B cell (primary cell): ENCODE measurements at regions not wholly inside any gene's neighbourhood (a gene's known extent, or its start where the extent isn't known, plus 50 kb on each side); places are given as distances from the start of the nearest gene placed in this dataset.
"Not testable (repeated sequence)": the region's sequence is repeated elsewhere in the genome, so short reads cannot be mapped to it uniquely, and the experiment has no call there.

Experiments
- ATAC-seq: fragments of 200-7000 bp; cut with Tn5 transposase; one replicate; pipeline ENCODE4 v1.10.0; 2021; ENCODE audit warnings: low read depth, mild to moderate bottlenecking, moderate number of reproducible peaks, moderate library complexity
- CTCF ChIA-PET: fragments of 350-600 bp; sonication (Branson Sonifier 250); formaldehyde crosslinking; loops from one replicate; lab custom pipeline; 2021; ENCODE audit warnings: antibody characterized with exemption, inconsistent platforms; lab: Charles Lee
- POLR2A ChIA-PET: fragments of 350-600 bp; sonication (Branson Sonifier 250); formaldehyde crosslinking; loops from one replicate; lab custom pipeline; 2021; ENCODE audit warnings: antibody characterized with exemption; lab: Charles Lee
- DNase-seq: peaks from one replicate; pipeline ENCODE4 v3.0.0; 2013
- H2AFZ ChIP-seq: 2 replicates; pipeline ENCODE4 v1.6.1; 2012; ENCODE audit warnings: mild to moderate bottlenecking, low read depth, low read length; ENCODE audit not compliant: insufficient read depth, poor library complexity, severe bottlenecking
- H3K27ac ChIP-seq, 2 donors: 1 replicate in 1 of 2; 2 replicates in 1 of 2; pipeline ENCODE4 v1.5.1; 2012 to 2013; ENCODE audit warnings: low read length in 2 of 2, mild to moderate bottlenecking in 2 of 2, moderate library complexity in 1 of 2
- H3K27me3 ChIP-seq, 4 experiments: fragments of 200-600 bp in 1 of 4; sonication (generic) in 1 of 4; replicated peaks in 1 of 4; 1 replicate in 2 of 4; 2 replicates in 2 of 4; pipeline versions ENCODE4 v1.6.1 to v1.7.0; 2013 to 2016; ENCODE audit warnings: low read length in 3 of 4, mild to moderate bottlenecking in 2 of 4, mixed read lengths in 1 of 4, moderate library complexity in 1 of 4; ENCODE audit not compliant: insufficient read depth in 4 of 4, control insufficient read depth in 3 of 4; ENCODE audit errors: control extremely low read depth in 1 of 4
- H3K36me3 ChIP-seq, 2 experiments: replicated peaks in 1 of 2; 1 replicate in 1 of 2; 2 replicates in 1 of 2; pipeline versions ENCODE4 v1.6.1 to v1.7.1; 2013; ENCODE audit warnings: low read length in 1 of 2; ENCODE audit not compliant: insufficient read depth in 2 of 2, control insufficient read depth in 1 of 2; ENCODE audit errors: control extremely low read depth in 1 of 2, extremely low read depth in 1 of 2
- H3K4me1 ChIP-seq, 2 donors: fragments of 200-600 bp in 1 of 2; sonication (generic) in 1 of 2; 1 replicate in 1 of 2; 2 replicates in 1 of 2; pipeline versions ENCODE4 v1.5.1 to v1.6.1; 2013 to 2017; ENCODE audit warnings: low read length in 2 of 2; ENCODE audit not compliant: control insufficient read depth in 2 of 2, insufficient read depth in 2 of 2
- H3K4me2 ChIP-seq: replicated peaks from 2 replicates; pipeline ENCODE3; 2012; ENCODE audit warnings: mild to moderate bottlenecking, low read depth, low read length; ENCODE audit not compliant: poor library complexity, severe bottlenecking
- H3K4me3 ChIP-seq, 5 experiments: fragments of 200-600 bp in 1 of 5; sonication (generic) in 1 of 5; 1 replicate in 3 of 5; 2 replicates in 2 of 5; pipeline versions ENCODE4 v1.5.1 to v1.7.0; 2011 to 2016; ENCODE audit warnings: low read length in 4 of 5, mild to moderate bottlenecking in 4 of 5, low read depth in 2 of 5, control low read depth in 1 of 5, moderate library complexity in 1 of 5; ENCODE audit not compliant: insufficient read depth in 1 of 5; ENCODE audit errors: control extremely low read depth in 1 of 5, extremely low read depth in 1 of 5
- H3K79me2 ChIP-seq: fragments of 200-600 bp; sonication (generic); one replicate; pipeline ENCODE4 v1.6.0; 2016; ENCODE audit warnings: low read length; ENCODE audit not compliant: control insufficient read depth, insufficient read depth
- H3K9ac ChIP-seq: fragments of 200-600 bp; sonication (generic); 2 replicates; pipeline ENCODE4 v1.6.1; 2017; ENCODE audit warnings: mild to moderate bottlenecking, low read length, moderate library complexity
- H3K9me3 ChIP-seq, 3 donors: one replicate each; pipeline versions ENCODE4 v1.6.1 to v1.7.1; 2013; ENCODE audit warnings: low read length in 2 of 3; ENCODE audit not compliant: control insufficient read depth in 2 of 3, insufficient read depth in 1 of 3; ENCODE audit errors: control extremely low read depth in 1 of 3
- H4K20me1 ChIP-seq: 2 replicates; pipeline ENCODE4 v1.6.0; 2012; ENCODE audit warnings: mild to moderate bottlenecking, low read length; ENCODE audit not compliant: insufficient read depth, control insufficient read depth, poor library complexity, severe bottlenecking
- H3K27ac Mint-ChIP-seq: one replicate; pipeline ENCODE4 v1.8.0; 2021; ENCODE audit warnings: mixed read lengths
- H3K27me3 Mint-ChIP-seq: one replicate; pipeline ENCODE4 v1.8.0; 2021; ENCODE audit warnings: mixed read lengths
- H3K4me1 Mint-ChIP-seq: one replicate; pipeline ENCODE4 v1.8.0; 2021; ENCODE audit warnings: mixed read lengths
- H3K4me3 Mint-ChIP-seq: one replicate; pipeline ENCODE4 v1.8.0; 2021; ENCODE audit warnings: mixed read lengths
- H3K9me3 Mint-ChIP-seq: one replicate; pipeline ENCODE4 v1.8.0; 2022; ENCODE audit warnings: mixed read lengths; ENCODE audit not compliant: insufficient read depth
- CTCF ChIP-seq: fragments of 200-600 bp; IDR thresholded peaks from one replicate; pipeline ENCODE4 v1.8.0; 2022; ENCODE audit warnings: antibody characterized with exemption, mild to moderate bottlenecking
- EZH2 ChIP-seq: IDR thresholded peaks from 2 replicates; pipeline ENCODE4 v1.6.1; 2012; ENCODE audit warnings: borderline replicate concordance, low read depth, mild to moderate bottlenecking, moderate library complexity, low read length; ENCODE audit not compliant: insufficient read depth, poor library complexity, severe bottlenecking
- WGBS: methylation state at CpG from one replicate; pipeline ENCODE4 v1.1.5; 2013; ENCODE audit warnings: missing lambda C conversion rate; ENCODE audit not compliant: insufficient coverage; 5-methylcytosine and 5-hydroxymethylcytosine counted together
- intact Hi-C: fragments of 100-400 bp; cut with micrococcal nuclease; formaldehyde crosslinking; loops from one replicate; pipeline ENCODE4 v1.10.0; 2022

GRCh38 chr13:99677116-99677951, 176.1 kb downstream of the TM9SF2 start:
- Histone ChIP-seq H3K27ac (no peak overlapping the region), H4K20me1 (no peaks in the 10 kb centered on the region), H3K4me2 (no peak overlapping the region), H2AFZ (no peak overlapping the region), H3K79me2 (no peaks in the 10 kb centered on the region), H3K4me1 (no peaks in the 10 kb centered on the region), H3K4me3 (no peak overlapping the region), H3K9me3 (peaks cover 0 to 1% (median 0%) of the 10 kb centered on the region in 3 donors), H3K9ac (no peak overlapping the region), H3K27me3 (no peaks in the 10 kb centered on the region), H3K36me3 (no peaks in the 10 kb centered on the region)
- ATAC-seq: no peak
- H3K4me3 Mint-ChIP-seq: no peak overlapping the region
- H3K27ac Mint-ChIP-seq: no peak overlapping the region
- TF ChIP-seq CTCF (no peak), EZH2 (no peak)
- ChIA-PET POLR2A (interaction anchor here (0.6 kb wide), 1 partner anchor 15 kb away, joined by 7 read pairs; no protein-coding TSS in a partner anchor), CTCF (no interaction called here)
- intact Hi-C loops: no loop called here
- H3K4me1 Mint-ChIP-seq: no peaks in the 10 kb centered on the region
- no peak for DNase-seq
- peaks cover 2% of the 10 kb centered on the region for H3K9me3 Mint-ChIP-seq
- no peaks in the 10 kb centered on the region for H3K27me3 Mint-ChIP-seq
- 95% methylated on average over 4 of the region's 8 CpGs for WGBS

GRCh38 chr13:99671746-99672145, 170.5 kb downstream of the TM9SF2 start:
- no peak overlapping the region for H3K27ac Mint-ChIP-seq
- H3K9me3 Mint-ChIP-seq: peaks cover 2% of the 10 kb centered on the region
- Histone ChIP-seq H2AFZ (no peak overlapping the region), H3K27ac (no peak overlapping the region), H3K4me1 (no peaks in the 10 kb centered on the region), H3K36me3 (no peaks in the 10 kb centered on the region), H3K4me3 (no peak overlapping the region), H3K4me2 (no peak overlapping the region), H3K27me3 (no peaks in the 10 kb centered on the region), H4K20me1 (no peaks in the 10 kb centered on the region), H3K79me2 (no peaks in the 10 kb centered on the region), H3K9ac (no peak overlapping the region), H3K9me3 (peaks cover 0 to 1% (median 0%) of the 10 kb centered on the region in 3 donors)
- intact Hi-C loops: no loop called here
- ChIA-PET CTCF (interaction anchor here (1.5 kb wide), 1 partner anchor 15 kb away, joined by 4 read pairs; no protein-coding TSS in a partner anchor), POLR2A (no interaction called here)
- H3K27me3 Mint-ChIP-seq: no peaks in the 10 kb centered on the region
- WGBS: no CpG with 5 or more reads among the region's 4 CpGs
- TF ChIP-seq CTCF: no peak
- no peak for TF ChIP-seq EZH2
- no peak overlapping the region for H3K4me3 Mint-ChIP-seq
- ATAC-seq: no peak
- no peak for DNase-seq
- H3K4me1 Mint-ChIP-seq: no peaks in the 10 kb centered on the region

GRCh38 chr13:99669096-99669495, 167.8 kb downstream of the TM9SF2 start:
- H3K4me3 ChIP-seq, H3K27ac Mint-ChIP-seq, intact Hi-C loops, H3K36me3 ChIP-seq, H2AFZ ChIP-seq, H3K9me3 Mint-ChIP-seq, H3K9me3 ChIP-seq, ATAC-seq, H3K79me2 ChIP-seq, H3K27me3 ChIP-seq, H3K27ac ChIP-seq, DNase-seq, H4K20me1 ChIP-seq, H3K4me1 ChIP-seq, POLR2A ChIA-PET, H3K4me1 Mint-ChIP-seq, H3K4me2 ChIP-seq, H3K4me3 Mint-ChIP-seq, H3K27me3 Mint-ChIP-seq, H3K9ac ChIP-seq: not testable (repeated sequence)
- CTCF ChIA-PET: interaction anchor here (1.1 kb wide), 1 partner anchor 14 kb away, joined by 4 read pairs; no protein-coding TSS in a partner anchor
- 96% methylated on average over 3 of the region's 8 CpGs for WGBS
